Cardiac fibroblast (primary cell): ENCODE measurements at regions not wholly inside any gene's neighbourhood (a gene's known extent, or its start where the extent isn't known, plus 50 kb on each side); places are given as distances from the start of the nearest gene placed in this dataset.

ENCODE experiments used
- DNase-seq, 2 donors: peaks; one replicate each; pipeline versions ENCODE4 v3.0.0 to v3.0.0-alpha.2; 2010; ENCODE audit warnings: low read depth in 2 of 2
- H3K4me3 ChIP-seq, 2 donors: replicated peaks in 1 of 2; 1 replicate in 1 of 2; 2 replicates in 1 of 2; pipeline ENCODE4 v1.5.1; 2011; ENCODE audit warnings: low read depth in 2 of 2, low read length in 2 of 2, mild to moderate bottlenecking in 2 of 2, moderate library complexity in 1 of 2
- TF ChIP-seq, protein P1 (sequence below): IDR thresholded peaks from one replicate; pipeline ENCODE4 v1.5.1; 2011; ENCODE audit warnings: low read depth, mild to moderate bottlenecking, low read length, inconsistent platforms

DNA sequence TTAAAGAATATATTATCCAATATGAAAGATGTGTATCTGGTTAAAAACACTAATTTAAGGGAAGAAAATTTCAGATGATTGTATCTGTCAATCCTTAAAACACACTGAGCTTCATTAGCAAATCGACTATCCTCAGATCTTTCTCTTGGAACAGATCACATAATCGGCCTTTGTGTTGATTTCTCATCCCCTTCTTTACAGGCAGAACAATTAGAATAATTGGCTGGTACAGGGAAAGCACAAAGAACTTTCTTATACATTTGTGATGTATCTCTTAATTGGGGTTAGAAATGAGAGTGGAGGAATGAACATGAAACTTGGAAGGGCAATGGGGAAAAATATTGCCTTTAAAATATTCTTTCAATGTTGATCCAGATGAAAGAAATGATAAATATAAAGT, 662.1 kb downstream of the TLE4 start:
- no peak overlapping the region for H3K4me3 ChIP-seq
- TF ChIP-seq, protein P1, sequence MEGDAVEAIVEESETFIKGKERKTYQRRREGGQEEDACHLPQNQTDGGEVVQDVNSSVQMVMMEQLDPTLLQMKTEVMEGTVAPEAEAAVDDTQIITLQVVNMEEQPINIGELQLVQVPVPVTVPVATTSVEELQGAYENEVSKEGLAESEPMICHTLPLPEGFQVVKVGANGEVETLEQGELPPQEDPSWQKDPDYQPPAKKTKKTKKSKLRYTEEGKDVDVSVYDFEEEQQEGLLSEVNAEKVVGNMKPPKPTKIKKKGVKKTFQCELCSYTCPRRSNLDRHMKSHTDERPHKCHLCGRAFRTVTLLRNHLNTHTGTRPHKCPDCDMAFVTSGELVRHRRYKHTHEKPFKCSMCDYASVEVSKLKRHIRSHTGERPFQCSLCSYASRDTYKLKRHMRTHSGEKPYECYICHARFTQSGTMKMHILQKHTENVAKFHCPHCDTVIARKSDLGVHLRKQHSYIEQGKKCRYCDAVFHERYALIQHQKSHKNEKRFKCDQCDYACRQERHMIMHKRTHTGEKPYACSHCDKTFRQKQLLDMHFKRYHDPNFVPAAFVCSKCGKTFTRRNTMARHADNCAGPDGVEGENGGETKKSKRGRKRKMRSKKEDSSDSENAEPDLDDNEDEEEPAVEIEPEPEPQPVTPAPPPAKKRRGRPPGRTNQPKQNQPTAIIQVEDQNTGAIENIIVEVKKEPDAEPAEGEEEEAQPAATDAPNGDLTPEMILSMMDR: no peak
- no peak for DNase-seq

DNA sequence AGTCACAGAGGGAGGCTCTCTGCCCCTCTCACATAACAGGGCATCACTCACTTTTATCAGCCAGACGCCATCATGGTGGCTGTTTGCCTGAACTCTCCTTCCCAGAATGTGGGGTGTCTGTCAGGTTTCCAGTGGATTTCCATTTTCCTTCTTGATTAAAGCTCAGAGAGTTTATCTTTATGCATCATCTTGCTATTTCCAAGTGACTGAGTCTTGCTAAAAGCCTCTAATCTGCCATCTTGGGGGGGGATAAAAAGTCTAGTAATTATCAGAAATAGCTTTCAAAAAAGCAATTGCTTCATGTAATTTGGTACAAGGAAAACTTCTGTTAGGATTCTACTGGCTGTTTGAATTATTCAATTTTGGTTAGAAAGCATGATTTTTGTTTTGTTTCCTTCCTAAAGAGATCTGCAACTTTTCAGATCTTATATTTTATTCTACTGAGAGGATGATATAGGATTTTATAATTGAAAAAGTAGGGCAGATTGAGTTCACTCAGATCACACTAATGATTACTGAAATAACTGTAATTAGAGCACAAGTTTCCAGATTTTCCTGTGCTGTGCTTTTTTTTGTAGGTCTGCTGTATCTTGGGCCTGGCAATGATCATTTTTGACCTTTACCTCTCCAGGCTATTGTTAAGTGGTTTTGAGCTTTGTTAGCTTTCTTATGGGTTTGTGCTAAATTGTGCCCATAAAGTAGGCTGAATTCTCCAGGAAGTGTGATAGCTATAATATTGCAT, 661.5 kb downstream of the TLE4 start:
- H3K4me3 ChIP-seq: no peak overlapping the region
- DNase-seq: no peak
- TF ChIP-seq, protein P1: no peak

DNA sequence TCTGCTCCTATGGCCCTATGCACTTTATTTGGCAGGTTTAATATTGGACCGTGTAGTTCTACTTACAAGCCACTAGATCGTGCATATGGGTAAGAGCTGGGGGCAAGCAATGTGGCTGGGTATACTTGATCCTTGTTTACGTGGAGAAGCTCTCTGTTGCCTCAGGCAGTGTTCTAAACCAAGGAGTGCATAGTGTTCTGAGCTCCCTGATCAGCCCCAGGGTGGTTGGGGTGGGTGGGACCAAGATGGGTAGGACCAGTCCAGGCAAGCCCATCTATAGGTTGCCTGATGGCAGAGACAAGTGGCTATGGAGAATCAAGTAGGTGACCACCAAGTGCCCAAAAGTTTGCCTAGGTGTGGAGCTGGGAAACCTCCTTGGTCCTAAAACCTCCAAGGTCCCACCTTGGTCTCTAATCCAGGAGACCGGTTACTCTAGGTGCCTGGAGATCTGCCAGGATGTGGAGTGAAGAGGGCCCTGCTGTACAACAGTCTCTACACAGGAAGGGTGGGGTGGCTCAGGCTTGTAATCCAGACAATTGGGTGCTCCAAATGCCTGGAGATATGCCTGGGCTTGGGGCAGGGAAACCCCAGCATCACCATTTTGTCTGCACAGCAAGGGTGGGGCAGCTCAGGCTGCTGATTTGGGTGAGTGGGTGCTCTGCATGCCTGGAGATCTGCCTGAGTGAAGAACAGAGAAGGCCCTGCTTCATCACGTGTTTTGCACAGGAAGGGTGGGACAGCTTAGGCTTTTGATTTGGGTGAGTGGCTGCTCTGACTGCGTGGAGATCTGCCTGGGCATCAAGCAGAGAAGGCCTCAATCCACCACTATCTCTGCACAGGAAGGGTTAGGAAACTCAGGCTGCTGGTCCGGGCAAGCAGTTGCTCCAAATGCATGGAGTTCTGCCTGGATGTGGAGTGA, 659.8 kb downstream of the TLE4 start:
- TF ChIP-seq, protein P1: no peak
- H3K4me3 ChIP-seq: no peak overlapping the region
- no peak for DNase-seq

DNA sequence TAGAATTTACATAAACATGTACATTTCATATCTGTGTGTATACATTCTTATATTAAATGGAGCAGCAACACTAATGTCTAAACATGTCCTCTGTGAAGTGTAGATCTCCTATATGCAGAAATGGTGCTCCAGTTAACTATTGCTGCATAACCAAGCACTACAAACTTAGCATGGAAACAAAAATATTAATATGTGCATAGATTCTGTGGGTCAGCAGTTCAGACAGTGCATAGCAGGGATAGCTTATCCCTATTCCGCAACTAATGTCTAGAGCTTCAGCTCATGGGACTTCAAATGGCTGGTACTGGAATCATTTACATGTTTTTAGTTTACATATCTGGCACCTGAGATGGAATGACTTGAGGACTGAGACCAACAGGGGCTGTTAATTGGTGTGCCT, 652.1 kb downstream of the TLE4 start:
- TF ChIP-seq, protein P1: no peak
- no peak for DNase-seq
- no peak overlapping the region for H3K4me3 ChIP-seq

DNA sequence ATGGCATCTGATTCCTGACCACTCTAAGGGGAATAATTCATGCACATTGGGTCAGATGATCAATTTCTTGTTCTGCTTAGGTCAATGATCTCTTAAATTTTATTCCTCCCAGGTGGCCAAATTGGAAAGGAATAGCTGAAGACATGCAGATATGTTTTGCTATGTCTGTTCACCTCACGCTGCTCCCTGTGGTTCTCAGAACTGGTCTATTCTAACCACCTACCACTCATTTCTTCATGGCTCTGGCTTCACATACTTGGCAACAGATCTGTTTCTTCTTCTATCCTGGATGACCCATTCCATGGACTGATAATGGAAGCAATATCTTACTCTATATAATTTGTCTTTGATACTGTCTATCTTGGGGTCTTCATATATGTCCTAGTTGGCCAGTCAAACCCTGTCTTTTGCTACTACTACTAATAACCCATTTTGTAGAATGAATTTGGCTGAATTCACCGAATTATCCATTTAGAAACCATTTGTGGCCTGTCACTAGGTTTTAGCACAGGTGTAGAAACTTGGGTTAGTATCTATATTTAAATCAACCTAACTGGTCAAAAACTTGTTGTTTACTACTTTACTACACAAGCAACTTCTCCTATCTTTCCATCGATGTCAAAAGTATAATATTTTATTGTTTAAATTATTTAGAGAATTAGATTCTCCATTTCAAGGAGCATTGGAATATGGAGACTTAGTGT, 650.9 kb downstream of the TLE4 start:
- TF ChIP-seq, protein P1: no peak
- DNase-seq: no peak
- no peak overlapping the region for H3K4me3 ChIP-seq

DNA sequence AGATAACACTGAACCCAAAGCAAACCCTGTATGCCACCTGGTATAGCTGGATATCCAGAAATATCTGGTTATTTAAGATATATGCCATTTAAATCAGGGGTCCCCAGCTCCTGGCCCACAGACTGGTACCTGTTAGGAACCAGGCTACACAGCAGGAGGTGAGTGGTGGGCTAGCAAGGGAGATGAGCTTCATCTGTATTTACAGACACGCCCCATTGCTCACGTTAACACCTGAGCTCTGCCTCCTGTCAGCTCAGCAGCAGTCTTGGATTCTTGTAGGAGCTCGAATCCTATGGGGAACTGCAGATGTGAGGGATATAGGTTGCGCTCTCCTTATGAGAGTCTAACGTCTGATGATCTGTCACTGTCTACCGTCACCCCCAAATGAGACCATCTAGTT, 646.6 kb downstream of the TLE4 start:
- H3K4me3 ChIP-seq: no peak overlapping the region
- DNase-seq: no peak
- TF ChIP-seq, protein P1: no peak
